RWPE2 (cell line): ENCODE measurements at regions not wholly inside any gene's neighbourhood (a gene's known extent, or its start where the extent isn't known, plus 50 kb on each side); places are given as distances from the start of the nearest gene placed in this dataset.
"Not testable (repeated sequence)": the region's sequence is repeated elsewhere in the genome, so short reads cannot be mapped to it uniquely, and the experiment has no call there.

Experiments used
- ATAC-seq: fragments of 200-7000 bp; cut with Tn5 transposase; 3 replicates; pipeline ENCODE4 v1.9.1; 2021; ENCODE audit warnings: low read depth
- DNase-seq: peaks from one replicate; pipeline ENCODE4 v3.0.0-alpha.2; 2020; ENCODE audit warnings: low spot score
- H3K27ac ChIP-seq: fragments of 450-650 bp; 2 replicates; pipeline ENCODE4 v1.5.1; 2017; ENCODE audit warnings: mild to moderate bottlenecking; ENCODE audit not compliant: poor library complexity, severe bottlenecking
- H3K27me3 ChIP-seq: fragments of 250-450 bp; sonication (Bioruptor Pico); 2 replicates; pipeline ENCODE4 v1.5.1; 2021; ENCODE audit warnings: mild to moderate bottlenecking, moderate library complexity; ENCODE audit not compliant: insufficient read depth, poor library complexity, severe bottlenecking
- H3K36me3 ChIP-seq: fragments of 250-450 bp; sonication (Bioruptor Pico); 2 replicates; pipeline ENCODE4 v1.5.1; 2020; ENCODE audit warnings: low read depth, mild to moderate bottlenecking, moderate library complexity
- H3K4me1 ChIP-seq: fragments of 250-450 bp; sonication (Bioruptor Pico); 2 replicates; pipeline ENCODE4 v1.5.1; 2021; ENCODE audit warnings: mild to moderate bottlenecking, moderate library complexity; ENCODE audit not compliant: insufficient read depth, poor library complexity, severe bottlenecking
- H3K4me3 ChIP-seq: fragments of 250-450 bp; sonication (Bioruptor Pico); 2 replicates; pipeline ENCODE4 v1.5.1; 2021; ENCODE audit warnings: mild to moderate bottlenecking, moderate library complexity; ENCODE audit not compliant: severe bottlenecking
- H3K9me3 ChIP-seq: fragments of 250-450 bp; sonication (Bioruptor Pico); 2 replicates; pipeline ENCODE4 v1.5.1; 2021; ENCODE audit warnings: mild to moderate bottlenecking, moderate library complexity; ENCODE audit not compliant: severe bottlenecking
- TF ChIP-seq, protein P1 (sequence below): fragments of 450-650 bp; IDR thresholded peaks from one replicate; pipeline ENCODE4 v1.5.1; 2017; ENCODE audit warnings: mild to moderate bottlenecking, moderate library complexity; ENCODE audit not compliant: poor library complexity, severe bottlenecking

DNA sequence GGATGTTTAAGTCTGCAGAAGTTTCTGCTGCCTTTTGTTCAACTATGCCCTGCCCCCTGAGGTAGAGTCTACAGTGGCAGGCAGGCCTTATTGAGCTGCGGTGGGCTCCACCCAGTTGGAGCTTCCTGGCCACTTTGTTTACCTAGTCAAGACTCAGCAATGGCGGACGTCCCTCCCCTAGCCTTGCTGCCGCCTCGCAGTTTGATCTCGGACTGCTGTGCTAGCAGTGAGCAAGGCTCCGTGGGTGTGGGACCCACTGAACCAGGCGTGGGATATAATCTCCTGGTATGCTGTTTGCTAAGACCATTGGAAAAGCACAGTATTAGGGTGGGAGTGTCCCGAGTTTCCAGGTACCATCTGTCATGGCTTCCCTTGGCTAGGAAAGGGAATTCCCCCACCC lies 79.4 kb upstream of the RPS6KA6 start:
- not testable (repeated sequence) for ATAC-seq, H3K27me3 ChIP-seq, H3K4me1 ChIP-seq, H3K27ac ChIP-seq, H3K4me3 ChIP-seq, DNase-seq, H3K9me3 ChIP-seq, H3K36me3 ChIP-seq

GRCh38 chrX:84259868-84260267 lies 71.9 kb upstream of the RPS6KA6 start:
- DNase-seq (no peak), ATAC-seq (no peak)
- H3K27me3 ChIP-seq, result no peaks in the 10 kb centered on the region

GRCh38 chrX:84258708-84259107 lies 70.7 kb upstream of the RPS6KA6 start:
- ATAC-seq (no peak), DNase-seq (no peak)
- TF ChIP-seq, protein P1, sequence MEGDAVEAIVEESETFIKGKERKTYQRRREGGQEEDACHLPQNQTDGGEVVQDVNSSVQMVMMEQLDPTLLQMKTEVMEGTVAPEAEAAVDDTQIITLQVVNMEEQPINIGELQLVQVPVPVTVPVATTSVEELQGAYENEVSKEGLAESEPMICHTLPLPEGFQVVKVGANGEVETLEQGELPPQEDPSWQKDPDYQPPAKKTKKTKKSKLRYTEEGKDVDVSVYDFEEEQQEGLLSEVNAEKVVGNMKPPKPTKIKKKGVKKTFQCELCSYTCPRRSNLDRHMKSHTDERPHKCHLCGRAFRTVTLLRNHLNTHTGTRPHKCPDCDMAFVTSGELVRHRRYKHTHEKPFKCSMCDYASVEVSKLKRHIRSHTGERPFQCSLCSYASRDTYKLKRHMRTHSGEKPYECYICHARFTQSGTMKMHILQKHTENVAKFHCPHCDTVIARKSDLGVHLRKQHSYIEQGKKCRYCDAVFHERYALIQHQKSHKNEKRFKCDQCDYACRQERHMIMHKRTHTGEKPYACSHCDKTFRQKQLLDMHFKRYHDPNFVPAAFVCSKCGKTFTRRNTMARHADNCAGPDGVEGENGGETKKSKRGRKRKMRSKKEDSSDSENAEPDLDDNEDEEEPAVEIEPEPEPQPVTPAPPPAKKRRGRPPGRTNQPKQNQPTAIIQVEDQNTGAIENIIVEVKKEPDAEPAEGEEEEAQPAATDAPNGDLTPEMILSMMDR, result no peak
- H3K9me3 ChIP-seq, result no peaks in the 10 kb centered on the region
- no peak overlapping the region for H3K27ac ChIP-seq
- H3K4me3 ChIP-seq, result no peak overlapping the region
- no peaks in the 10 kb centered on the region for H3K27me3 ChIP-seq
- H3K36me3 ChIP-seq, result no peaks in the 10 kb centered on the region
- no peaks in the 10 kb centered on the region for H3K4me1 ChIP-seq

More at GRCh38 chrX:84259868-84260267, 71.9 kb upstream of the RPS6KA6 start:
- Histone ChIP-seq H3K4me3 (no peak overlapping the region), H3K27ac (no peak overlapping the region), H3K9me3 (no peaks in the 10 kb centered on the region), H3K4me1 (no peaks in the 10 kb centered on the region), H3K36me3 (no peaks in the 10 kb centered on the region)
- TF ChIP-seq, protein P1, result no peak

GRCh38 chrX:84248226-84248625 lies 60.2 kb upstream of the RPS6KA6 start:
- ATAC-seq, result peak; percentile 55; the same call in 1 of the 3 replicates
- no peaks in the 10 kb centered on the region for H3K27me3 ChIP-seq
- no peak for DNase-seq

DNA sequence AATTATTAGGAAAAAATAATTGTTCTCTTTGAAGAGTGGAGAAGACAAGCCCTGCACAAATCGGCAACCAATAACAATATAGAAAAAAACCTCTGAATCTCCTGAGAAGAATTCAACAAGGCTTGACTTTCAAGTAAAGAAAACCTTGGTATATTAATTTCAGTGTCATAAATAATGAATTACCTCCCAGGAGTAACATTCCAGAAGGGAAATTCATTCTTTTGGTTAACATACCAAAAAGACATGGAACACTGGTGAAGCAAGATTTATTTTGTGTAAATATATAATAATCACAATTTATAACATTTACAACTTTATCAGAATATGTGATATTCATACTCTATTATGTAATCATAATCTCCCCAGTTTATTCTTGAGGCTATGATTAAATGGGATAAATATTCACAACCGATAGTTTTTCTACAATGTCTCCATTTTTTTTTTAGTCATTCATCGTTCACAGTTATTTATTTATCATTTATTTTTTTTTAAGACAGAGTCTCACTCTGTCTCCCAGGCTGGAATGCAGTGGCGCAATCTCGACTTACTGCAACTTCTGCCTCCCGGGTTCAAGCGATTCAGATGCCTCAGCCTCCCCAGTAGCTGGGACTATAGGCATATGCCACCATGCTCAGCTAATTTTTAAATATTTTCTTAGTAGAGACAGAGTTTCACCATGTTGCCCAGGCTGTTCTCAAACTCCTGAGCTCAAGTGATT lies 53.0 kb upstream of the RPS6KA6 start:
- Histone ChIP-seq H3K4me1 (no peaks in the 10 kb centered on the region), H3K27ac (no peak overlapping the region), H3K27me3 (no peaks in the 10 kb centered on the region), H3K36me3 (no peaks in the 10 kb centered on the region), H3K4me3 (no peak overlapping the region), H3K9me3 (no peaks in the 10 kb centered on the region)
- no peak for DNase-seq
- TF ChIP-seq, protein P1, result no peak
- no peak for ATAC-seq

More at GRCh38 chrX:84248226-84248625, 60.2 kb upstream of the RPS6KA6 start:
- Histone ChIP-seq H3K9me3 (no peaks in the 10 kb centered on the region), H3K27ac (no peak overlapping the region), H3K4me1 (no peaks in the 10 kb centered on the region), H3K36me3 (no peaks in the 10 kb centered on the region), H3K4me3 (no peak overlapping the region)
- TF ChIP-seq, protein P1, result no peak
